ENCODE measurements at regions not wholly inside any gene's neighbourhood (a gene's known extent, or its start where the extent isn't known, plus 50 kb on each side); places are given as distances from the start of the nearest gene placed in this dataset.

- WGBS, 2 donors: 48 to 51% methylated on average over 18 of the region's 18 CpGs
- Histone ChIP-seq H3K27me3 (no peaks in the 10 kb centered on the region), H3K36me3 (no peaks in the 10 kb centered on the region), H3K27ac (peak overlapping the region; percentile 61 to 95 (median 82)), H3K9me3 (no peaks in the 10 kb centered on the region), H3K4me3 (no peak overlapping the region), H3K4me1 (peaks cover 33 to 71% (median 56%) of the 10 kb centered on the region in 9 donors)
- intact Hi-C loops (cut with DNase I): loop anchor here in 6 of 10 donors (1.0 to 10.0 kb wide), 3 partner anchors 45 to 47 kb away; no protein-coding TSS in a partner anchor
- DNase-seq (peak; percentile 66 to 67), ATAC-seq (peak; percentile 49 to 81 (median 61))
- TF ChIP-seq, protein P1, sequence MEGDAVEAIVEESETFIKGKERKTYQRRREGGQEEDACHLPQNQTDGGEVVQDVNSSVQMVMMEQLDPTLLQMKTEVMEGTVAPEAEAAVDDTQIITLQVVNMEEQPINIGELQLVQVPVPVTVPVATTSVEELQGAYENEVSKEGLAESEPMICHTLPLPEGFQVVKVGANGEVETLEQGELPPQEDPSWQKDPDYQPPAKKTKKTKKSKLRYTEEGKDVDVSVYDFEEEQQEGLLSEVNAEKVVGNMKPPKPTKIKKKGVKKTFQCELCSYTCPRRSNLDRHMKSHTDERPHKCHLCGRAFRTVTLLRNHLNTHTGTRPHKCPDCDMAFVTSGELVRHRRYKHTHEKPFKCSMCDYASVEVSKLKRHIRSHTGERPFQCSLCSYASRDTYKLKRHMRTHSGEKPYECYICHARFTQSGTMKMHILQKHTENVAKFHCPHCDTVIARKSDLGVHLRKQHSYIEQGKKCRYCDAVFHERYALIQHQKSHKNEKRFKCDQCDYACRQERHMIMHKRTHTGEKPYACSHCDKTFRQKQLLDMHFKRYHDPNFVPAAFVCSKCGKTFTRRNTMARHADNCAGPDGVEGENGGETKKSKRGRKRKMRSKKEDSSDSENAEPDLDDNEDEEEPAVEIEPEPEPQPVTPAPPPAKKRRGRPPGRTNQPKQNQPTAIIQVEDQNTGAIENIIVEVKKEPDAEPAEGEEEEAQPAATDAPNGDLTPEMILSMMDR (IDR thresholded peaks at IDR 0.05): no peak
Measured at GRCh38 chr2:42879913-42880737, 87.7 kb upstream of the HAAO start.

- no peaks in the 10 kb centered on the region for H3K9me3 ChIP-seq
- TF ChIP-seq, protein P1 (IDR thresholded peaks at IDR 0.05): no peak
- H3K4me1 ChIP-seq: peaks cover 33 to 80% (median 66%) of the 10 kb centered on the region in 9 donors
- H3K27ac ChIP-seq: peak overlapping the region; percentile 61 to 95 (median 82)
- no peak overlapping the region for H3K4me3 ChIP-seq
- DNase-seq: no peak
- no peaks in the 10 kb centered on the region for H3K27me3 ChIP-seq
- WGBS, 2 donors: 78% methylated on average over 6 of the region's 6 CpGs
- intact Hi-C loops (cut with DNase I): loop anchor here in 4 of 10 donors (5.0 to 10.0 kb wide), 2 partner anchors 46 to 48 kb away; no protein-coding TSS in a partner anchor
- no peaks in the 10 kb centered on the region for H3K36me3 ChIP-seq
- no peak for ATAC-seq
Measured at GRCh38 chr2:42879121-42879705, 86.8 kb upstream of the HAAO start.

DNA sequence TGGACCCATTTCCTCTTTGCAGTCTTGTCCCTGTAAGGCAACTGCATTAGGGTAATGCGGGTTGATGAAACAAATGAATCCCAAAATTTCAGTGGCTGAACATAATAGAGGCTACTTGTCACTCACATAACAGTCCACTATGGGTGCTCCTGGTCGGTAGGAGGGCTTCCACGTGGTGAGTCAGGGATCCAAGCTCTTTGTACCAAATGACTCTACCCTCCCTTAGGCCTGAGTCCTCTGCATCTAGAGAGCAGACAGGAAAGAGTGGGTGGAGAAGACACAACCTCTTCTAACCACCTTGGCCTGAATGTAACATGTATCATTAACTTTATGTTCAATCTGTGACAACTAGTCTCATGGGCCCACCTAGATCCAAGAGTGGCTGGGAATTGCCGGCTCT, 86.2 kb upstream of the HAAO start:
- intact Hi-C loops (cut with DNase I): loop anchor here in 4 of 10 donors (5.0 to 10.0 kb wide), 2 partner anchors 46 to 49 kb away; no protein-coding TSS in a partner anchor
- Histone ChIP-seq H3K9me3 (no peaks in the 10 kb centered on the region), H3K27ac (peak overlapping the region; percentile 61 to 95 (median 82)), H3K4me3 (no peak overlapping the region), H3K27me3 (no peaks in the 10 kb centered on the region), H3K4me1 (peaks cover 33 to 86% (median 71%) of the 10 kb centered on the region in 9 donors), H3K36me3 (no peaks in the 10 kb centered on the region)
- TF ChIP-seq, protein P1 (IDR thresholded peaks at IDR 0.05): no peak
- DNase-seq (no peak), ATAC-seq (no peak)
- WGBS, 2 donors: 77 to 85% methylated on average over 4 of the region's 4 CpGs

DNA sequence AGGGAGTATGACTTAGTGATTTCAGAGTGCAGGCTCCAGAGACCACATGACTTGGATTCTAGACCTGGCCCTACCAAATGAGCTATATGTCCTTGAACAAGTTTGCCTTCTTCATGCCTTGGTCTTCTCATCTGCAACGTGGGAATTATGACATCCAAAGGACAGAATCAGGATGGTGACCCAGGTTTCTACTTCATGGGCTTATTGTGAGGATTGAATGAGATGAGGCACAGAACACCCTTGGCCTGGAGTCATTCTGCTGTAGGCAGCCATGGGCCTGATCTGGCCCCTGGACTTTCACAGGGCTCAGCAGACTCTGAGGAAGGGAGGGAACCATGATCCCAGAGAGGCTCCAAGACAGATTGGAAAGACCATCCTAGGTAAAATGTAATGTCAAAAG, 85.6 kb upstream of the HAAO start:
- Histone ChIP-seq H3K27ac (peak overlapping the region in 9 of 10 donors; percentile 40 to 95 (median 82)), H3K27me3 (no peaks in the 10 kb centered on the region), H3K4me1 (peaks cover 33 to 93% (median 77%) of the 10 kb centered on the region in 9 donors), H3K36me3 (no peaks in the 10 kb centered on the region), H3K9me3 (no peaks in the 10 kb centered on the region), H3K4me3 (no peak overlapping the region)
- ATAC-seq: no peak
- intact Hi-C loops (cut with DNase I): loop anchor here in 4 of 10 donors (5.0 to 10.0 kb wide), 2 partner anchors 47 to 49 kb away; no protein-coding TSS in a partner anchor
- DNase-seq: no peak
- WGBS, 2 donors: 84 to 94% methylated on average over 1 of the region's 1 CpG
- TF ChIP-seq, protein P1 (IDR thresholded peaks at IDR 0.05): no peak

Measured in heart right ventricle (tissue), 16 donors.